ENCODE measurements at regions not wholly inside any gene's neighbourhood (a gene's known extent, or its start where the extent isn't known, plus 50 kb on each side); places are given as distances from the start of the nearest gene placed in this dataset.

- no peaks in the 10 kb centered on the region for H3F3A ChIP-seq (replicated peaks; ENCODE audit: low read depth)
- H2AFZ ChIP-seq = peak overlapping the region; percentile 21; the same call in 1 of the 2 replicates
- H3K27me3 ChIP-seq (ENCODE audit: insufficient read depth) = no peaks in the 10 kb centered on the region
- ATAC-seq (no peak), DNase-seq (ENCODE audit: low spot score) (no peak)
- H3K4me3 ChIP-seq = no peak overlapping the region
- no peaks in the 10 kb centered on the region for H3K4me1 ChIP-seq (ENCODE audit: insufficient read depth)
- Mint-ChIP-seq H3K27me3 (ENCODE audit: insufficient read depth, low read depth, poor library complexity) (no peaks in the 10 kb centered on the region), H3K36me3 (ENCODE audit: low read depth) (peaks cover 4% of the 10 kb centered on the region; the same call in 1 of the 3 replicates), H3K9me3 (peaks cover 32% of the 10 kb centered on the region), H3K27ac (no peak overlapping the region), H3K4me1 (no peaks in the 10 kb centered on the region), H3K4me3 (no peak overlapping the region)
- TF ChIP-seq STAT1 (IDR thresholded peaks at IDR 0.05; ENCODE audit: unreplicated experiment) (no peak), EZH2 (IDR thresholded peaks at IDR 0.05; ENCODE audit: low read depth, unreplicated experiment) (no peak), ZNF114 (CRISPR knock-in tag; IDR thresholded peaks at IDR 0.05) (no peak), REST (IDR thresholded peaks at IDR 0.05; ENCODE audit: unreplicated experiment) (no peak), JUNB (IDR thresholded peaks at IDR 0.05; ENCODE audit: unreplicated experiment) (no peak), ETS1 (IDR thresholded peaks at IDR 0.05) (no peak), EZH2phosphoT487 (IDR thresholded peaks at IDR 0.05; ENCODE audit: unreplicated experiment) (no peak), CTCF (conservative IDR thresholded peaks at IDR 0.05; ENCODE audit: low read depth in 2 of 2) (no peak), ZNF331 (CRISPR knock-in tag; IDR thresholded peaks at IDR 0.05; ENCODE audit: low read depth) (no peak), CREB1 (CRISPR knock-in tag; IDR thresholded peaks at IDR 0.05; ENCODE audit: low read depth) (no peak), ZNF462 (CRISPR knock-in tag; IDR thresholded peaks at IDR 0.05) (no peak)
- no peaks in the 10 kb centered on the region for H3K9me2 ChIP-seq (ENCODE audit: insufficient read depth)
- no peak overlapping the region for H3K4me2 ChIP-seq
- H3K36me3 ChIP-seq (ENCODE audit: insufficient read depth) = no peaks in the 10 kb centered on the region
- no peaks in the 10 kb centered on the region for H3K79me2 ChIP-seq (replicated peaks; ENCODE audit: insufficient read depth)
- H4K20me1 ChIP-seq (replicated peaks; ENCODE audit: insufficient read depth) = no peaks in the 10 kb centered on the region
- no peak overlapping the region for H3K27ac ChIP-seq (ENCODE audit: low read depth)
Observed at GRCh38 chr17:22145605-22146178, 453.4 kb downstream of the KCNJ18 start.
